Activated T-cell treated with anti-CD3 and anti-CD28 coated beads for 24 hours (primary cell): ENCODE measurements at regions not wholly inside any gene's neighbourhood (a gene's known extent, or its start where the extent isn't known, plus 50 kb on each side); places are given as distances from the start of the nearest gene placed in this dataset.

Source experiments
- DNase-seq: peaks from one replicate; pipeline ENCODE4 v3.0.0-alpha.2; 2020; ENCODE audit warnings: low read depth

DNA sequence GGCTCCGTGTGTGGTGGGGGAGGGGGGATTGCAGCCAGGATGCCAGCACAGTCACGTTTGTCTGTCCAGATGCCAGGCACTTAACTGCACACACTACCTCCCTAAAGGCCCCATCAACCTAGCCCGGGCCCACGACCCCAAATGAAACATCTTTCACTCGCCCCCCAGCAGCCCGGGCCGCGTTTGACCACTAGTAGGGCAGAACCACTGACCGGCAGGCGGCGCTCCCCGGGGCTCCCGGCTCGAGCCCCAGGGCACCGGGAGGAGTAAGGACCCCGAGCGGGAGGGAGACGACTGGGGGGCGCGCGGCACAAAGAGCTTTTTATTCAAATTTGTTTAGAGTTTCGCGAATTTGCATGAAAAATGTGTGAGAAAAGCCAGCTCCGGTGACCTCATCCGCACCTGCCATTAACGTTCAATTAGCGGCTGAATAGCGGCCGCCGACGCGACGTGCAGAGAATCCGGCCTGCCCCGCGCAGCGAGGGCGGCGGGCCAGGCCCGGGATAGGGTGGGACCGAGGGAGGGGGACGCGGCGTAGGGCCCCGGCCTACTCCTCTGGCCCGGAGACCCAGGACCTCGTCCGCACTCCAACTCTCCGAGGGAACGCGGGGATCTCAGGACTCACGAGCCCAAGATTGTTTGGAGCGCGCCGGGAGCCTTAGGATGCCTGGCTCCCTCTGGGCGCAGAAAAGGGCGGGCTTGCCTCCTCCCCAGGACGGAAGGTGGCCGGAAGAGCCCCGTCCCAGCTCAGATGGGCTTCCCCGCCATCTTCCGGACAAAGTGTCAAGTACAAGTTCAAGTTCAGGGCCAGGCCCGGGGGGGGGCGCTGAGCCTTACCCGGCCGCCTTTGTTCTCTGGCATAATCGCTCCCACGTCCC, 64.9 kb upstream of the POLG start:
- no peak for DNase-seq

DNA sequence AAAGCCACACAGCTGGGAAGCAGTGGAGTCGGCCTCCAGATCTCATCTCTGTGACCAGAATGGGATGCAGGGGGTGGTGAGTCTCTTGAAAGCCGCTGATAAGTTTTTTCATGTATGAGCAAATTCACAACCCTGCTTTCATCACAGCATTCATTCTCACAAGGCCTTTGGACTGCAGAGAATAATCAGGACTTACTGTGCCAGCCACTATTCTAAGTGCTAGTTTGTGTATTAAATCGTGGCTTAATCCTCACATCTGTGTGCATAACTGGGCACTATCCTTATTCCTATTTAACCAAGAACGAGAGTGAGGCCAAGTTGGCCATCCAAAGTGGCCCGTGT, 64.2 kb upstream of the POLG start:
- DNase-seq: no peak

DNA sequence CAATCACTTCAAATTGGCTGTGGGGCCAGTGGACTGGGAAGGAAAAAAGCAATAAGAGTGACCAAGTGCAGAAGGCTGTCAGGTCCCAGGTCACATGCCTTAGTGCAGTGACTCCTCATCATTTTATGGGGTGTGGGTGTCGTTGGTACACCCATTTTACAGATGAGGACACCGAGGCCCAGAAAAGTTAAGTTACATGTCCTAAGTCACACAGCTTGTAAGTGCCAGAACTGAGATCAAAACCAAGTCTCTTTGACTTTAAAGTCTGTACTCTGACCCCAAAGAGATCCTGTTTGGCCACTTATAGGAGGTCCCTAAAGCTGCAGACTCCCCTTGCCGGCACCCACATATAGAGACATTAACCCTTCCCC, 63.0 kb upstream of the POLG start:
- DNase-seq: no peak

DNA sequence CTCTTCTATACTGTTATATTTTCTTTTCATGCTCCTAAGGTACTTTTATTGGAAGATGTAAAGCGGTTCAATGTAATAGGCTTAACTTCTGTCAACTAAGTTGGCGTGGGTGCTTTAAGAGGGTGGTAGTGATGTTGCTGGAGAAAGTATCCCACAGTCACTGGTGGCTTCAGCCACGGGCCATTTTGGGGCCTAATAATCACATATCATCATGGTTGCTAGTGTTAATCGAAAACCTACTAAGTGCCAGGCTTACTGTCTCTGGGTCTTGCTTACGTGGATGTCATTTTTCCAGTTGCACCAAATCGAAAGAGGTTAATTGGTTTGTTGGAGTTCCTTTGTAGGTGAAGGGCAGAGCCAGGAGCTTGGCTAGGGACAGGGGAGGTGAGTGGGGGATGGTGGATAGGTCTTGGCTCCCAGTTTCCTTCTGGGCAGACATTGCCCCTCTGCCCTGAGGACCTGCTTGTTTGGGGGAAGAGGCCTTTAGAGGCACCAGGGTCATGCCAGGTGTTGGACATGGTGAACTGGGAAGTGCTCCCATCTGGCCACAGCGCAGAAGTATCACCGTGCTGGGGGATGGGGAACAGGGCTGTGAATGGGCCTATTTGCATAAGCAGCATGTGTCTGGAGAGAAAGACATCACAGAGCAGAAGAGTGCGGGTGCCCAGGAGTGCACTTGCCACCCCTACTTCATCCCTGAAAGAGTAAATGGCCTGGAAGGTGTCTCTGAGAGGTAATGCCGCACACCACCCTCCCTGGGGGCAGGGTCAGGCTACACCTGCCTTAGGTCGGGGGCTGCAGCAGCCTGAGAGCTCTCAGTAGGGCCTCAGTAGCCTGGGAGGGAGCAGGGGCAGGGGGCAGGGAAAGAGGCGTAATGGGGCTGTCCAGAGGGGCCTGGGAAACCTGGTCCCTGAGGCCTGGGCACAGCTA, 62.4 kb upstream of the POLG start:
- no peak for DNase-seq

DNA sequence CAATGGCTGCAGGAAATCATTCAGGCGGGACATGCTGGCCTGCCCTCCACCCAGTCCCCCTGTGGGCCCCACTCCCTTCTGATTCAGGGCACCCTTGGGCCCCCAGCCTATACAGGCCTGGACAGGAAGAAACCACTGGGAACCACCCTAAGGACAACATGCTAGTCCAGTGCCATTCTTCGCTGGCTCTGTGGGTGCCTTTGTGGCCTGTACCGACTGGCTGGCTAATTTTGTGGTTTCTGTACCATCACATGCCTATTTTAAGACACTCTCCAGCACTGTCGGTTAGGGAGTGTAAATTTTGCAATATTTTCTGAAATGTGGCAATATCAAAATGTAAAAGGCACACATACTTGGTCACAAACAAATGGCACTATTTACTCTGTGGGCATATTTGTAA, 61.4 kb upstream of the POLG start:
- DNase-seq: no peak

DNA sequence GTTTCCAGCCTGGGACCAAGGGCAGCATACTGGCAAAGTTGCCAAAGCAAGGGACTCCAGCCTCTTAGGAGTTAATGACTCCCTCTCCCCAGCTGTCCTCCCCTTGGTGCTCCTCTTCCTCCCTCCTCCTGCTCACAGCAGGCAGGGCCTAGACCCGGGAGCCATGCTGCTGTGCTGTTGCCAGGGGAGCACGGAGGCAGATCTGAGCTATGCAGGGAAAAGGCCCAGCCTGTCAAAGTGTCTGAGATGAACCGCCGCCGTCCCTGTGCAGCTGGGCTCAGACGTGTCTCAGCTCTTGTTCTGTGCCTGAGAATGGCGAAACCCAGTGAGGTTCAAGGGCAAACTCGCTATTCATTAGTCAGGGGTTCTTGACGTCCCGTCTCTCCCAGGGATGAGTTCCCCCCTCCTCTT, 60.8 kb upstream of the POLG start:
- DNase-seq: no peak

DNA sequence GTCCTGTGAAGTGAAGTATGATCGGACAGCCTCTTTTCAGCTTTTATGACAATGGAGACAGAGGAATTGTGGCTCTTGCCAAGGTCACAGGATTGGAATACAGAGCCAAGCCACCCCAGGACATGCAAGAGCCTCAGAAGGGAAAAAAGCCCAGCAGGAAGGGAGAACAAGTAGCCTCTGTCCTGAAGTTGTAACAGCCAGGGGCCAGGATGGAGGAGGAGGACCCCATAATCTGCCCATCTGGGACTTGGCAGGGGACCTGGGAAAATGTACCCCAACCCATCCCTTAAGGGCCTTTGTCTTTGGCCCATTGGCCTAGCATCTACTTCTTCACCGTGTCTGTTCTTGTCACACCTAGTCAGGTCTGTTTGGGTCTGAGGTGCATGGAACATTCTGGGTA, 60.4 kb upstream of the POLG start:
- DNase-seq: no peak

DNA sequence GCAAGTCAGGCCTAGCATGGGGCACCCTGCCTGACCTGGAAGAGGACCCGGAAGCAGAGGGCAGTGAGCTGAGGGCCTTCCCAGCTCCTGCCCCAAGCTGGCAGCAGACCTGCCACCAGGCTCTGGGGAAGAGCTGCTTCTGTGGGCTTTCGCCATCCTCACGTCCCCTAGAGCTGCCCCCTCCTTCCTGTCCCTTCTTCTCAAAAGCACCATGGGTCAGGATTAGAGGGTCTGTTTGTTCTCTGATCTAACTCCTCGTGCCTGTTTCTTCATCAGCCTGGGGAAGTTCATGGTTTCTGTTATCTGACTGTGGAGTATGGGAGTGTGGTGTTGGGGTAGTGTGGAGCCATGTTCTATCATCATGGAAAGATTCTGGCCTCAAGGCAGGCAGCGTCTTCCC, 58.4 kb upstream of the POLG start:
- DNase-seq: no peak

DNA sequence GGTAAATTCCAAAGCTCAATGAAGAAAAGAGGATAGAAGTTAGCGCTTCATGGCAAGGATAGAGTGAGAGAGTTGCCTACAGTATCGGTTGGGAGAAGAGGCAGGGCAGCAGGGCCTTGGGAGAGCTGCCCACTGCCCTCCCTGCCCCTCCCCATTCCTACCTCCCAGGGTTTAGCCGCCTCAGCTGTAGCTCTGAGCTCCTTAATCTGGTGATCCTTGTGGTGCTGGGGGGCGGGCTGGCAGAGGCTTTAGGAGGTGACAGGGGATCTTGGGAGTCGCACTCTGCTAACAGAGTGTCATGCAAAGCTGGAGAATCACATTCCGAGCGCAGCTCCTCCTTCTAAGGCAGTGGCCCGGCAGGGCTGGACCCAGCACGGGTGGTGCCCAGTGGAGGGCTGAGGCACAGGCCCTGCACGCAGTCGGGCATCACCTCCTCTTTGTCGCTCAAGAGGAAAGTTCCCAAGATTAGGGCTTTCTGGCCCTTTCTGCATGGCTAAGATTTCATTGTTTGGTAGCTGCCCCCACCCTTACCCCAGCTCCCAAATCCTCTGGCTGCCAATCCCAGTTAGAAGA, 57.1 kb upstream of the POLG start:
- DNase-seq: no peak

DNA sequence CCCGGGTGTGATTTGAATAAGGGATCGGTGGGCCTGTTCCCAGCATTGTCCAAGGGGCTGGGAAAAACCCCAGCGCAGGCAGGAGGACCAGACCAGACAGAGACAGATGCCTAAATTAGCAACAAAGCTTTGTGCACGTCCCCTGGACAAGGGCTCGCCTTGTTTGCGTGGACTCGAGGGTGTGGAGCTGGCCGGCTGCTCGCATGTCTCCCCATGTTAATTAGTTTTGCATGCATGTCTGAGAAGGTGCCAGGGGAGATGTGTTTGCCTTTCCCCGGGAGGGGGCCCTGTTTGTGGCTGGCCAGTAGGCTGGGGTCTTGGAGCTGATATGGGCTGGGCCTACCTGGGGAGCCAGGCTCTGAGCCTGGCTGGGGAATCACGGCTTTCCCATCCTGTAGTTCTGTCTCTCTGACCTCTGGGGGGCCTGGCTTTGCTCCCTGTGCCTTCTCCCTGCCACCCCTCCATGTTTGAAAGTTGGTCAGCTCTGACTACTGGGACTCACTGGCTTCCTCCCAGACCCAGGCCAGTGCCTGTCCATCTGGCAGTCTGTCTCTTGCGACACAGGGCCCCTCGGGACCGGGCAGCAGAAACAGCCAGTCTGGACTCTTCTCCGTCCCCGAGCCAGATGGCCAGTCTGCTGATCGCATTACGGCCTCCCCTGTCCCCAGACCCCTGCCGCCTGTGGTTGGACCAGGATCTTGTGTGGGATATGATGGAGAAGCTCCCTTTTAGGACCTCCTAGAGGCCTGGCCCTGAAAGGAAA, 55.4 kb upstream of the POLG start:
- no peak for DNase-seq

DNA sequence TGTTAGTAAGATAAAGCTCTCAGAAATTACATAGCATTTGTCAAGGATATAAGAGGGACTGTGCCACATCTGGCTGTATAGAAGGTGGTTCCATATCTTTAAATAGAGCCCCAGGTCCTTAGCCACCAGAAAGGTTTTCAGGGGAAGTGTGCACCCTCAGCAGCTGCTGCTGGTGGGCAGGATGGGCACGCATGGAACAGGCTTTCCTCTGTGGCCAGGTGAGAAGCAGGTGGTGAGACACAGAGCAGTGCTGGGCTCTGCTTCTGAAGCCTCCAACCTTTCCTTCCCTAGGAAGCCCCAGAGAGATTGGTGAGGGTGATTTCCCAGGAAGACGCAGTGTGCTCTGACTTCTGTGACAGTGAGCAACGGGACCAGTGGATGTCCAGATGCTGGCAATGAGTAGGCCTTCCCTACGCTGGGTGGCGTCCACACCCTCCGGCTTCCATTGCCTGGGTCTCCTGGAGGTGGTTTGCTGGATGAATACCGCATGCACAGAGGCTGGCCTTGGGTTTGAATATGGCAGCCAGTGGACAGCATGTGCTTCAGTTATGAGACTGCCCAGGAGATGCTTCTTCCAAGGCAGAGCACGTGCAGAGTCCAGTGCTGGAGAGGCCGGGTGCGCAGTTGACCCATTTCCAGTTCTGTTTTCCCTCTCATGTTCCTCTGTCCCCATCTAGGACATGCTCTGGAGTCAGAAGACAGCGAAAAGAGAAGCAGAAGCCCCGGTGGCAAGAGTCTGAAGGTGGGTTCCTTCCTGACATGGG, 52.7 kb upstream of the POLG start:
- no peak for DNase-seq

DNA sequence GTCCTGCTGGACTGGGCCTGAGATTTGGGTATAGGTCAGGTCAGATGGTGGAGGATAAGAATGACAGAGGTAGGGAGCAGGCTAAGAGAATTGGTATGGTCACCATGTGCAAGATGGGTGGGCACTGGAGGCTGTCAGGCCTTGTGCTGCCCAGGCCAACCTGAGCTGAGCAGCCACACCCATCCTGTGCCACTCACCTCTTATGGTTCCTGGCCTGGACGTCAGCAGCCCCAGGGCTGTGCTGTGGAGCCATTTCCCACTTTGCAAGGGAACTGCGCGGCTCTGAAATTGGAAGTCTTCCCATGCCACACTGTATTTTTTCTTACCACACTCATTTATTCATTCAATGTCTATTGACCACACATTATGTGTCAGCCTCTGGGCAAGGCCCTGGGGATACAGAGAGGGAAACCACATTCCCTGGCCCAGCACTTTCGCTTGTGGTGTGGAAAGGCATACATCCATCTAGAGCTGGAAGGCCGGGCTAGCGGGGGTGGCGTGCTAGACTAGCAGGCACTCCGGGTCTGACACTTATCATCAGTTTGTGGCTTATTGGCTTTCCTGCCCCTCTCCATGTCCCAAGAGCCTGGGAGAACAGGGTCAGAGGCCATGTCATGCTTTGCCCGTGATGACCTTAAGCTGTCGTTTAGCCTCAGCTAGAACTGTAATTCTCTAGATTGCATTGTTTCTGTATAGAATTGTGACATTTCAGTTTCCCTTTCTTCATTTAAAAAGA, 51.1 kb upstream of the POLG start:
- no peak for DNase-seq
